ENCODE measurements at regions not wholly inside any gene's neighbourhood (a gene's known extent, or its start where the extent isn't known, plus 50 kb on each side); places are given as distances from the start of the nearest gene placed in this dataset.

DNA sequence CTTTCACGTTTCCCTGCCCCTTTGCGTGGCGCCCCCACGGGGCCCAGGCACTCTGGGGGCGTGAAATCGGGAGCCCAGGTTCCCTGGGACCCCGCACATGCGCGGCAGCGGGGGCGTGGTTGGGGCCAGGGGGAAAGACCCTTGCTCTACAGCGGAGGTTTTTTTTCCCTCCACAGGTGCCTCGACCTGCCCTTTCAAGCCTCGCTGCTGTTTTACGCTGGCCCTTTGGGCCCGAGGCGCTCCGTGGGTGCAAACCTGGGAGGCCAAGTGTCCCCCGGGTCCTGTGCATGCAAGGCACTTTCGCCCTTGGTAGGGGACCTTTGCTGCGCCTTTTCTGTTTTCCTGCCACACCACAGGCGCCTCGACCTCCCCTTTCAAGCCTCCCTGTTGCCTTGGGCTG, 329.8 kb downstream of the ALG10 start:
- H3K4me3 ChIP-seq (ENCODE audit: low read length), result no peak overlapping the region
- TF ChIP-seq ZNF274 (IDR thresholded peaks at IDR 0.05; ENCODE audit: low read depth, low read length), result no peak

DNA sequence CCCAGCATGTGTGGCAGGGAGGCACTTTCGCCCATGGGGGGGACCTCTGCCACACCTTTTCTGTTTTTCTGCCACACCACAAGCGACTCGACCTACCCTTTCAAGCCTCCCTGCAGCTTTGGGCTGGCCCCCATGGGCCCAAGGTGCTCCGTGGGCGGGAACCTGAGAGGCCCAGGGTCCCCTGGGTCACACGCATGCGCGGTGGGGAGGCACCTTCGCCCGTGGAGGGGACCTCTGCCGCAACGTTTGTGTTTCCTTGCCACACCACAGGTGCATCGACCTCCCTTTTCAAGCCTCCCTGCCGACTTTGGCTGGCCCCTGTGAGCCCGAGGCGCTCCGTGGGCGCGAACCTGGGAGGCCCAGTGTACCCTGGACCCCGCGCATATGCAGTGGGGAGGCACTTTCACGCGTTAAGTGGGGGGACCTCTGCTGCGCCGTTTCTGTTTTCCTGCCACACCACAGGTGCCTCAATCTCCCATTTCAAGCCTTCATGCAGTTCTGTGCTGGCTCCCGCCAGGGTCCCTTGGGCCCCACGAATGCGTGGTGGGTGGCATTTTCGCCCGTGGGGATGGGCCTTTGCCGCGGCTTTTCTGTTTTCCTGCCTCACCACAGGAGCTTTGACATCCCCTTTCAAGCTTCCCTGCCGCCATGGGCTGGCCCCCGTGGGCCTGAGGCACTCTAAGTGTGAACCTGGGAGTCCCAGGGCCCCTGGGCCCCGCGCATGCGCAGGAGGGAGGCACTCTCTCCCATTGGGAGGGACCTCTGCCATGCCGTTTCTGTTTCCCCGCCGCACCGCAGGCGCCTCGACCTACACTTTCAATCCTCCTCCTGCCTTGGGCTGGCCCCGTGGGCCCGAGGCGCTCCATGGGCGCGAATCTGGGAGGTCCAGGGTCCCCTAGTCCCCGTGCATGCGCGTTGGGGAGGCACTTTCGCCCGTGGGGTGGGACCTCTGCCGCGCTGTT, 332.2 kb downstream of the ALG10 start:
- H3K4me3 ChIP-seq (ENCODE audit: low read length), result no peak overlapping the region
- TF ChIP-seq ZNF274 (IDR thresholded peaks at IDR 0.05; ENCODE audit: low read depth, low read length), result no peak

DNA sequence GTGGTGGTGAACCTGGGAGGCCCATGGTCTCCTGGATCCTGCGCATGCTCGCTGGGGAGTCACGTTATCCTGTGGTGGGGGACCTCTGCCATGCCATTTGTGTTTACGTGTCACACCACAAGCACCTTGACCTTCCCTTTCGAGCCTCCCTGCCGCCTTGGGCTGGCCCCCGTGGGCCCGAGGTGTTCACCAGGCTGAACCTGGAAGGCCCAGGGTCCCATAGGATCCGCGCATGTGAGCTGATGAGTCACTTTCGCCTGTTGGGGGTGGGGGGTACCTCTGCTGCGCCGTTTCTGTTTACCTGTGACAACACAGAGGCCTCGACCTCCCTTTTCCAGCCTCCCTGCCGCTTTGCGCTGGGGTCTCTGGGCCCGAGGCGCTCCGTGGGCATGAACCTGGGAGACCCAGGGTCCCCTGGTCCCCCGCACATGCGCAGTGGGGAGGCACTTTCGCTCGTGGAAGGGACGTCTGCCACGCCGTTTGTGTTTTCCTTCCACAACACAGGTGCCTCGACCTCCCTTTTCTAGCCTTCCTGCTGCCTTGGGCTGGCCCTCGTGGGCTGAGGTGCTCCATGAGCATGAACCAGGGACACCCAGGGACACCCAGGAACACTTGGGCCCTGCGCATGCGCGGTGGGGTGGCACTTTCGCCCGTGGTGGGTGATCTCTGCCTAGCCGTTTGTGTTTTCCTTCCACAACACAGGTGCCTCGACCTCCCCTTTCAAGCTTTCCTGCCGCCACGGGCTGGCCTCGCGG, 334.1 kb downstream of the ALG10 start:
- TF ChIP-seq ZNF274 (IDR thresholded peaks at IDR 0.05; ENCODE audit: low read depth, low read length), result no peak
- H3K4me3 ChIP-seq (ENCODE audit: low read length), result no peak overlapping the region

DNA sequence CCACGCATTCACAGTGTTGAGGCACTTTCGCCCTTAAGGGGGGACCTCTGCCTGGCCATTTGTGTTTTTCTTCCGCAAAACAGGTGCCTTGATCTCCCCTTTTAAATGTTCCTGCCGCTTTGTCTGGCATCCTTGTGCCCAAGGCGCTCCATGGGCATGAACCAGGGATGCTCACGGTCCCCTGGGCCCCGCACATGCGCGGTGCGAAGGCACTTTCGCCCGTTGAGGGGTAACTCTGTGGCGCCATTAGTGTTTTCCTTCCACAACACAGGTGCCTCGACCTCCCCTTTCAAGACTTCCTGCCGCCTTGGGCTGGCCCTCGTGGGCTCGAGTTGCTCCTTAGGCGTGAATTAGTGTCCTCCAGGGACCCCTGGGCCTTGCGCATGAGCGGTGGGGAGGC, 335.5 kb downstream of the ALG10 start:
- H3K4me3 ChIP-seq (ENCODE audit: low read length), result no peak overlapping the region
- TF ChIP-seq ZNF274 (IDR thresholded peaks at IDR 0.05; ENCODE audit: low read depth, low read length), result no peak

DNA sequence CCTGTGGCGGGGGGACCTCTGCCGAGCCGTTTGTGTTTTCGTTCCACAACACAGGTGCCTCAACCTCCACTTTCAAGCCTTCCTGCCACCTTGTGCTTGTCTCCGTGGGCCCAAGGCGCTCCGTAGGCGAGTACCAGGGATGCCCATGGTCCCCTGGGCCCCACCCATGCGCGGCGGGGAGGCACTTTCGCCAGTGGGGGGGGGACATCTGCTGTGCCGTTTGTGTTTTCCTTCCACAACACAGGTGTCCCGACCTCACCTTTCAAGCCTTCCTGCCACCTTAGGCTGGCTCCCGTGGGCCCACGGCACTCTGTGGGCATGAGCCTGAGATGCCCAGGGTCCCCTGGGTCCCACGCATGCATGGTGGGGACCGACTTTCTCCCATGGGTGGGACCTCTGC, 335.9 kb downstream of the ALG10 start:
- H3K4me3 ChIP-seq (ENCODE audit: low read length), result no peak overlapping the region
- no peak for TF ChIP-seq ZNF274 (IDR thresholded peaks at IDR 0.05; ENCODE audit: low read depth, low read length)

GRCh38 chr12:34361721-34362316, 339.5 kb downstream of the ALG10 start:
- no peak for TF ChIP-seq ZNF274 (IDR thresholded peaks at IDR 0.05; ENCODE audit: low read depth, low read length)
- no peak overlapping the region for H3K4me3 ChIP-seq (ENCODE audit: low read length)

- no peak for TF ChIP-seq ZNF274 (IDR thresholded peaks at IDR 0.05; ENCODE audit: low read depth, low read length)
Measured at GRCh38 chr12:34363050-34363673, 340.9 kb downstream of the ALG10 start.

DNA sequence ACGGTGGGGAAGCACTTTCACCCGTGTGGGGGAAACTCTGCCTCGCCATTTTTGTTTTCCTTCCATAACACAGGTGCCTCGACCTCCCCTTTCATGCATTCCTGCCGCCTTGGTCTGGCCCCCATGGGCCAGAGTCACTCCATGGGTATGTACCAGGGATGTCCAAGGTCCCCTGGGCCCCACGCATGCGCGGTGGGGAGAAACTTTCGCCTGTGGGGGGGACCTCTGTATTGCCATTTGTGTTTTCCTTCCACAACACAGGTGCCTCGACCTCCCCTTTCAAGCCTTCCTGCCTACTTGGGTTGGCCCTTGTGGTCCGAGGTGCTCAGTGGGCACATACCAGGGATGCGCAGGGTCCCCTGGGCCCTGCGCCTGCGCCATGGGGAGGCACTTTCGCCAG, 345.8 kb downstream of the ALG10 start:
- H3K4me3 ChIP-seq (ENCODE audit: low read length), result no peak overlapping the region
- TF ChIP-seq ZNF274 (IDR thresholded peaks at IDR 0.05; ENCODE audit: low read depth, low read length), result no peak

More at GRCh38 chr12:34363050-34363673, 340.9 kb downstream of the ALG10 start:
- H3K4me3 ChIP-seq (ENCODE audit: low read length), result no peak overlapping the region

GRCh38 chr12:34371050-34371449, 348.8 kb downstream of the ALG10 start:
- H3K4me3 ChIP-seq (ENCODE audit: low read length), result no peak overlapping the region
- TF ChIP-seq ZNF274 (IDR thresholded peaks at IDR 0.05; ENCODE audit: low read depth, low read length), result no peak

- no peak for TF ChIP-seq ZNF274 (IDR thresholded peaks at IDR 0.05; ENCODE audit: low read depth, low read length)
- H3K4me3 ChIP-seq (ENCODE audit: low read length), result no peak overlapping the region
Measured at GRCh38 chr12:34372003-34372402, 349.7 kb downstream of the ALG10 start.

DNA sequence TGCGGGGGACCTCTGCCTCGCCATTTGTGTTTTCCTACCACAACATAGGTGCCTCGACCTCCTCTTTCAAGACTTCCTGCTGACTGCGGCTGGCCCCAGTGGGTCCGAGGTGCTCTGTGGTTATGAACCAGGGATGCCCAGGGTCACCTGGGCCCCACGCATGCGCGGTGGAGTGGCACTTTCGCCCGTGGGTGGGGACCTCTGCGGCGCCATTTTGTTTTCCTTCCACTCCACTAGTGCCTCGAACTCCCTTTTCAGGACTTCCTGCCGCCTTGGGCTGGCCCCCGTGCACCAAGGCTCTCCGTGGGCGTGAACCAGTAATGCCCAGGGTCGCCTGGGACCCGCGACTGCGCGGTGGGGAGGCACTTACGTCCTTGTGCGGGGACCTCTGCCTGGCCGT, 351.6 kb downstream of the ALG10 start:
- H3K4me3 ChIP-seq (ENCODE audit: low read length), result no peak overlapping the region
- TF ChIP-seq ZNF274 (IDR thresholded peaks at IDR 0.05; ENCODE audit: low read depth, low read length), result no peak

- TF ChIP-seq ZNF274 (IDR thresholded peaks at IDR 0.05; ENCODE audit: low read depth, low read length), result no peak
Measured at GRCh38 chr12:34376133-34376799, 354.0 kb downstream of the ALG10 start.

GRCh38 chr12:34377243-34378035, 355.1 kb downstream of the ALG10 start:
- TF ChIP-seq ZNF274 (IDR thresholded peaks at IDR 0.05; ENCODE audit: low read depth, low read length), result no peak

More at GRCh38 chr12:34376133-34376799, 354.0 kb downstream of the ALG10 start:
- no peak overlapping the region for H3K4me3 ChIP-seq (ENCODE audit: low read length)

More at GRCh38 chr12:34377243-34378035, 355.1 kb downstream of the ALG10 start:
- no peak overlapping the region for H3K4me3 ChIP-seq (ENCODE audit: low read length)

Measured in GM08714 (cell line).